ENCODE measurements at regions not wholly inside any gene's neighbourhood (a gene's known extent, or its start where the extent isn't known, plus 50 kb on each side); places are given as distances from the start of the nearest gene placed in this dataset.

GRCh38 chr2:6408057-6408456, 457.6 kb downstream of the CMPK2 start:
- no peak for DNase-seq (ENCODE audit: low read depth, low spot score)

GRCh38 chr2:6410313-6410712, 455.4 kb downstream of the CMPK2 start:
- no peak for DNase-seq (ENCODE audit: low read depth, low spot score)

- no peak for DNase-seq (ENCODE audit: low read depth, low spot score)
Measured at GRCh38 chr2:6412533-6413091, 453.1 kb downstream of the CMPK2 start.

GRCh38 chr2:6417050-6417449, 448.7 kb downstream of the CMPK2 start:
- DNase-seq (ENCODE audit: low read depth, low spot score), result no peak

- no peak for DNase-seq (ENCODE audit: low read depth, low spot score)
Measured at GRCh38 chr2:6418291-6418690, 447.4 kb downstream of the CMPK2 start.

GRCh38 chr2:6421138-6421730, 444.5 kb downstream of the CMPK2 start:
- DNase-seq (ENCODE audit: low read depth, low spot score), result no peak

- DNase-seq (ENCODE audit: low read depth, low spot score), result no peak
Measured at GRCh38 chr2:6421888-6422287, 443.8 kb downstream of the CMPK2 start.

- no peak for DNase-seq (ENCODE audit: low read depth, low spot score)
Measured at GRCh38 chr2:6423157-6423556, 442.6 kb downstream of the CMPK2 start.

- no peak for DNase-seq (ENCODE audit: low read depth, low spot score)
Measured at GRCh38 chr2:6423944-6424343, 441.8 kb downstream of the CMPK2 start.

- no peak for DNase-seq (ENCODE audit: low read depth, low spot score)
Measured at GRCh38 chr2:6425032-6425431, 440.7 kb downstream of the CMPK2 start.

GRCh38 chr2:6429210-6429986, 436.3 kb downstream of the CMPK2 start:
- DNase-seq (ENCODE audit: low read depth, low spot score), result no peak

- no peak for DNase-seq (ENCODE audit: low read depth, low spot score)
Measured at GRCh38 chr2:6434438-6434837, 431.3 kb downstream of the CMPK2 start.

- no peak for DNase-seq (ENCODE audit: low read depth, low spot score)
Measured at GRCh38 chr2:6441800-6442199, 423.9 kb downstream of the CMPK2 start.

GRCh38 chr2:6442252-6442985, 423.3 kb downstream of the CMPK2 start:
- DNase-seq (ENCODE audit: low read depth, low spot score), result no peak

- no peak for DNase-seq (ENCODE audit: low read depth, low spot score)
Measured at GRCh38 chr2:6443061-6443823, 422.5 kb downstream of the CMPK2 start.

GRCh38 chr2:6444514-6444913, 421.2 kb downstream of the CMPK2 start:
- DNase-seq (ENCODE audit: low read depth, low spot score), result no peak

- no peak for DNase-seq (ENCODE audit: low read depth, low spot score)
Measured at GRCh38 chr2:6445156-6445555, 420.6 kb downstream of the CMPK2 start.

GRCh38 chr2:6446938-6447608, 418.6 kb downstream of the CMPK2 start:
- DNase-seq (ENCODE audit: low read depth, low spot score), result no peak

- DNase-seq (ENCODE audit: low read depth, low spot score), result no peak
Measured at GRCh38 chr2:6448893-6449292, 416.8 kb downstream of the CMPK2 start.

- DNase-seq (ENCODE audit: low read depth, low spot score), result no peak
Measured at GRCh38 chr2:6449343-6449742, 416.4 kb downstream of the CMPK2 start.
